ENCODE measurements at regions not wholly inside any gene's neighbourhood (a gene's known extent, or its start where the extent isn't known, plus 50 kb on each side); places are given as distances from the start of the nearest gene placed in this dataset.
A peak's percentile ranks its signal among the peaks of the same experiment; 100 is the strongest.

DNA sequence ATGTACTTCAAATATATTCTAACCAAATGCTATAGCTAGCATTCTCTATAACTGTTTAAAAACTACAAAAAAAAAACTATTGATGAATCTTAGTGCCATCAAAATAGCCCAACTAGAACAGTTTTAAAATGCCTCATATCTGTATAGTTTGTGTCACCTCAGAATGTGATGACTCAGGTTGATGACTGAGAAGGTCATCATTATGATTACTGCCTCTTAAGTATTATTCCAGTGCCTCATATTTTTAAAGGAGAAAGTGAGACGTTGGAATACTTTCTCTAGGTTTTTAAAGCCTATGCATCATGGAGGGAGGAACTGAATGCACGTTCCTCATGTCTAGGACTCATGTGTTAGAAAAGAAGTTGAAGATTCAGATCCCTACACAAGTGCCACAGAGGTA, 88.2 kb downstream of the TMA16 start:
- ChIA-PET CTCF (no interaction called here), POLR2A (no interaction called here)
- TF ChIP-seq RAD21 (conservative IDR thresholded peaks at IDR 0.05 in 1 of 2, IDR thresholded peaks at IDR 0.05 in 1 of 2), result no peak
- TF ChIP-seq, protein P1, sequence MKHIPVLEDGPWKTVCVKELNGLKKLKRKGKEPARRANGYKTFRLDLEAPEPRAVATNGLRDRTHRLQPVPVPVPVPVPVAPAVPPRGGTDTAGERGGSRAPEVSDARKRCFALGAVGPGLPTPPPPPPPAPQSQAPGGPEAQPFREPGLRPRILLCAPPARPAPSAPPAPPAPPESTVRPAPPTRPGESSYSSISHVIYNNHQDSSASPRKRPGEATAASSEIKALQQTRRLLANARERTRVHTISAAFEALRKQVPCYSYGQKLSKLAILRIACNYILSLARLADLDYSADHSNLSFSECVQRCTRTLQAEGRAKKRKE (CRISPR knock-in tag; IDR thresholded peaks at IDR 0.05; ENCODE audit: low read depth), result no peak
- TF ChIP-seq ZSCAN20 (CRISPR knock-in tag; IDR thresholded peaks at IDR 0.05), result no peak
- 8% methylated on average over 2 of the region's 2 CpGs for WGBS (ENCODE audit: missing lambda C conversion rate)
- DNase-seq (ENCODE audit: low read depth in 1 of 2, low spot score in 1 of 2) (no peak), ATAC-seq (no peak), FAIRE-seq (no peak)
- no peak overlapping the region for H3K27ac ChIP-seq
- H3K4me2 ChIP-seq, result no peak overlapping the region
- H3K4me3 ChIP-seq, result no peak overlapping the region
- no peaks in the 10 kb centered on the region for H3K4me1 ChIP-seq
- H3K9me3 ChIP-seq, result no peaks in the 10 kb centered on the region

- Histone ChIP-seq H3K4me3 (no peak overlapping the region), H3K4me1 (no peaks in the 10 kb centered on the region), H3K27ac (no peak overlapping the region), H3K4me2 (no peak overlapping the region), H3K9me3 (no peaks in the 10 kb centered on the region)
- peak in 1 of 2 experiments; percentile 11 for DNase-seq (ENCODE audit: low read depth in 1 of 2, low spot score in 1 of 2)
- no peak for FAIRE-seq
- CTCF ChIA-PET, result no interaction called here
- ATAC-seq, result no peak
- POLR2A ChIA-PET, result no interaction called here
- 3% methylated on average over 3 of the region's 3 CpGs for WGBS (ENCODE audit: missing lambda C conversion rate)
- no peak for TF ChIP-seq ZSCAN20 (CRISPR knock-in tag; IDR thresholded peaks at IDR 0.05)
- no peak for TF ChIP-seq CBX8 (IDR thresholded peaks at IDR 0.05)
- TF ChIP-seq TFCP2L1 (CRISPR knock-in tag; IDR thresholded peaks at IDR 0.05), result no peak
- no peak for TF ChIP-seq E2F6 (IDR thresholded peaks at IDR 0.05; ENCODE audit: borderline replicate concordance, low read depth)
- TF ChIP-seq CBX2 (IDR thresholded peaks at IDR 0.05; ENCODE audit: borderline replicate concordance, low read depth), result no peak
- TF ChIP-seq HEYL (CRISPR knock-in tag; IDR thresholded peaks at IDR 0.05), result no peak
- TF ChIP-seq REST (IDR thresholded peaks at IDR 0.05), result no peak
- no peak for TF ChIP-seq HDAC2 (IDR thresholded peaks at IDR 0.05)
- TF ChIP-seq MYC (IDR thresholded peaks at IDR 0.05; ENCODE audit: borderline replicate concordance, low read length), result no peak
- TF ChIP-seq, protein P1 (CRISPR knock-in tag; IDR thresholded peaks at IDR 0.05; ENCODE audit: low read depth), result no peak
- TF ChIP-seq RARB (CRISPR knock-in tag; IDR thresholded peaks at IDR 0.05), result no peak
- no peak for TF ChIP-seq ZC3H11A (IDR thresholded peaks at IDR 0.05)
Observed at GRCh38 chr4:163587867-163588266, 93.4 kb downstream of the TMA16 start.

DNA sequence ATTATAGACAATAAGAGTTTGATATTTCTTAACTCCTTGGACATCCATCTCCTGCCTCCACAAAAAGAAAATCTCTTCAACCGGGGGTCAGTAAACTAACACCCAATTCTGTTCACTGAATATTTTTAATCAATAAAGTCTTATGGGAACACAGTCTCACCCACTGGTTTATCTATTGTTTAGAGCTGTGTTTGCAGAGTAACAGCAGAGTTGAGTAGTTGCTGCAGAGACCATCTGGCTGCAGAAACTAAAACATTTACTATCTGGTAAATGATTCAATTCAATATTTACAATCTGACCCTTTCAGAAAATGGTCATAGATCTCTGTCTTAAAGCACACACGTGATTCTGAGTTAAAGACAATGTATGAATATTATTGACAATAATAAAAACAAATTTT, 94.0 kb downstream of the TMA16 start:
- Histone ChIP-seq H3K27ac (no peak overlapping the region), H3K4me1 (no peaks in the 10 kb centered on the region)
- CTCF ChIA-PET, result no interaction called here

More for the DNA sequence above, 94.0 kb downstream of the TMA16 start:
- Histone ChIP-seq H3K9me3 (no peaks in the 10 kb centered on the region), H3K4me3 (no peak overlapping the region), H3K4me2 (no peak overlapping the region)
- DNase-seq (ENCODE audit: low read depth in 1 of 2, low spot score in 1 of 2) (no peak), FAIRE-seq (no peak), ATAC-seq (no peak)
- 27% methylated on average over 2 of the region's 2 CpGs for WGBS (ENCODE audit: missing lambda C conversion rate)
- TF ChIP-seq SREBF2 (IDR thresholded peaks at IDR 0.05) (no peak), BCL3 (IDR thresholded peaks at IDR 0.05) (no peak), ZFP36 (IDR thresholded peaks at IDR 0.05; ENCODE audit: borderline replicate concordance, partially characterized antibody) (no peak), MAZ (IDR thresholded peaks at IDR 0.05; ENCODE audit: borderline replicate concordance, low read depth, low read length) (no peak), E2F6 (IDR thresholded peaks at IDR 0.05; ENCODE audit: borderline replicate concordance, low read depth) (no peak), PBX3 (IDR thresholded peaks at IDR 0.05) (no peak)
- POLR2A ChIA-PET, result no interaction called here

Data from A549 (cell line).